A549 (cell line): ENCODE measurements at regions not wholly inside any gene's neighbourhood (a gene's known extent, or its start where the extent isn't known, plus 50 kb on each side); places are given as distances from the start of the nearest gene placed in this dataset.

Experiments used
- ATAC-seq, 2 experiments: fragments of 200-7000 bp in 1 of 2; fragments of >200 bp in 1 of 2; cut with Nextera tagmentation in 1 of 2; cut with Tn5 transposase in 1 of 2; 3 replicates each; pipeline versions ENCODE4 v1.8.0 to v1.9.1; 2018 to 2020; ENCODE audit warnings: mild to moderate bottlenecking in 1 of 2, moderate library complexity in 1 of 2
- CTCF ChIA-PET: fragments of 300-600 bp; sonication (Branson Sonifier 250); formaldehyde crosslinking; extraction: SDS; loops from one replicate; lab custom pipeline; 2021; ENCODE audit warnings: antibody characterized with exemption, inconsistent platforms; lab: Yijun Ruan, JAX
- POLR2A ChIA-PET: fragments of 350-600 bp; formaldehyde crosslinking; extraction: SDS; loops from one replicate; lab custom pipeline; 2021; ENCODE audit warnings: antibody characterized with exemption, inconsistent platforms; lab: Yijun Ruan, JAX
- DNase-seq, 2 experiments: peaks; one replicate each; pipeline versions ENCODE4 v3.0.0 to v3.0.0-alpha.2; 2011 to 2016; ENCODE audit warnings: low read depth in 1 of 2, low spot score in 1 of 2
- FAIRE-seq: peaks from 2 replicates; lab custom pipeline; 2011; peaks lifted over from hg19 to GRCh38; lab: Jason Lieb, UNC
- H3K27ac ChIP-seq, 2 experiments: fragments of >200 bp; sonication (Bioruptor Twin); formaldehyde crosslinking; 3 replicates each; pipeline ENCODE4 v1.5.1; 2016 to 2017
- H3K4me1 ChIP-seq: fragments of >200 bp; sonication (Bioruptor Twin); formaldehyde crosslinking; 3 replicates; pipeline ENCODE4 v1.6.1; 2016
- H3K4me2 ChIP-seq: fragments of >200 bp; sonication (Bioruptor Twin); formaldehyde crosslinking; 3 replicates; pipeline ENCODE4 v1.6.1; 2016
- H3K4me3 ChIP-seq: fragments of >200 bp; sonication (Bioruptor Twin); formaldehyde crosslinking; 3 replicates; pipeline ENCODE4 v1.5.1; 2016
- H3K9me3 ChIP-seq: fragments of >200 bp; sonication (Bioruptor Twin); formaldehyde crosslinking; 3 replicates; pipeline ENCODE4 v1.6.1; 2016
- ATOH8 ChIP-seq: fragments of 250-450 bp; sonication (Bioruptor Pico); IDR thresholded peaks from 2 replicates; pipeline ENCODE4 v1.5.0; 2020; ENCODE audit warnings: low read depth, mild to moderate bottlenecking, moderate library complexity
- CBX2 ChIP-seq: fragments of 200-600 bp; sonication (generic); IDR thresholded peaks from 2 replicates; pipeline ENCODE4 v1.6.1; 2016; ENCODE audit warnings: low read depth, mild to moderate bottlenecking, borderline replicate concordance
- CBX8 ChIP-seq: fragments of 200-600 bp; sonication (generic); IDR thresholded peaks from 2 replicates; pipeline ENCODE4 v1.6.1; 2016
- CEBPB ChIP-seq, 2 experiments: fragments of >200 bp in 1 of 2; sonication (Bioruptor Twin) in 1 of 2; formaldehyde crosslinking in 1 of 2; IDR thresholded peaks; 2 replicates each; pipeline ENCODE4 v1.6.1; 2012 to 2016
- CTCF ChIP-seq: fragments of >200 bp; sonication (Bioruptor Twin); formaldehyde crosslinking; IDR thresholded peaks from 3 replicates; pipeline ENCODE4 v1.5.1; 2016
- EHF ChIP-seq: fragments of 250-450 bp; sonication (Bioruptor Pico); IDR thresholded peaks from 2 replicates; pipeline ENCODE4 v1.5.0; 2020; ENCODE audit warnings: mild to moderate bottlenecking
- EP300 ChIP-seq, 2 experiments: fragments of >200 bp; sonication (Bioruptor Twin); formaldehyde crosslinking; IDR thresholded peaks; 2 replicates in 1 of 2; 3 replicates in 1 of 2; pipeline ENCODE4 v1.6.1; 2016 to 2017
- FOSL2 ChIP-seq, 2 experiments: fragments of 450-650 bp in 1 of 2; fragments of >200 bp in 1 of 2; sonication (Bioruptor Twin) in 1 of 2; formaldehyde crosslinking; IDR thresholded peaks; 2 replicates each; pipeline versions ENCODE4 v1.5.0 to v1.6.1; 2016 to 2020; ENCODE audit warnings: mild to moderate bottlenecking in 1 of 2, moderate library complexity in 1 of 2
- FOXS1 ChIP-seq: fragments of 250-450 bp; sonication (Bioruptor Pico); IDR thresholded peaks from 2 replicates; pipeline ENCODE4 v1.5.0; 2020; ENCODE audit warnings: mild to moderate bottlenecking, moderate library complexity
- HDAC2 ChIP-seq: fragments of 200-600 bp; sonication (generic); IDR thresholded peaks from 2 replicates; pipeline ENCODE4 v1.6.1; 2016
- HEYL ChIP-seq: fragments of 250-450 bp; sonication (Bioruptor Pico); IDR thresholded peaks from 2 replicates; pipeline ENCODE4 v1.8.0; 2021; ENCODE audit warnings: mild to moderate bottlenecking, moderate library complexity
- HMGXB4 ChIP-seq: fragments of 250-450 bp; sonication (Bioruptor Pico); IDR thresholded peaks from 2 replicates; pipeline ENCODE4 v1.5.0; 2021; ENCODE audit warnings: mild to moderate bottlenecking, moderate library complexity, borderline replicate concordance
- HOXB13 ChIP-seq: fragments of 250-450 bp; sonication (Bioruptor Pico); IDR thresholded peaks from 2 replicates; pipeline ENCODE4 v1.5.0; 2020; ENCODE audit warnings: low read depth, mild to moderate bottlenecking, moderate library complexity
- JUN ChIP-seq, 2 experiments: fragments of >200 bp; sonication (Bioruptor Twin); formaldehyde crosslinking; IDR thresholded peaks; 2 replicates in 1 of 2; 3 replicates in 1 of 2; pipeline ENCODE4 v1.6.1; 2016 to 2017
- JUNB ChIP-seq: fragments of >200 bp; sonication (Bioruptor Twin); formaldehyde crosslinking; IDR thresholded peaks from 2 replicates; pipeline ENCODE4 v1.6.1; 2016
- MAFK ChIP-seq: fragments of 450-650 bp; IDR thresholded peaks from 2 replicates; pipeline ENCODE4 v1.6.1; 2014; ENCODE audit not compliant: partially characterized antibody
- MAZ ChIP-seq: fragments of 150-350 bp; IDR thresholded peaks from 2 replicates; pipeline ENCODE4 v1.6.1; 2014; ENCODE audit warnings: antibody characterized with exemption, low read depth, low read length, borderline replicate concordance
- NFE2L2 ChIP-seq: fragments of 150-350 bp; conservative IDR thresholded peaks from 2 replicates; pipeline ENCODE4 v1.6.1; 2014; ENCODE audit warnings: low read length
- PHF8 ChIP-seq: fragments of 200-600 bp; sonication (generic); IDR thresholded peaks from 2 replicates; pipeline ENCODE4 v1.6.1; 2016; ENCODE audit warnings: low read depth, mild to moderate bottlenecking, antibody characterized with exemption, moderate library complexity, borderline replicate concordance
- RAD21 ChIP-seq, 2 experiments: fragments of >200 bp in 1 of 2; sonication (Bioruptor Twin) in 1 of 2; formaldehyde crosslinking in 1 of 2; IDR thresholded peaks in 1 of 2; conservative IDR thresholded peaks in 1 of 2; 2 replicates in 1 of 2; 3 replicates in 1 of 2; pipeline ENCODE4 v1.6.1; 2012 to 2018; ENCODE audit warnings: inconsistent platforms in 1 of 2
- RCOR1 ChIP-seq: fragments of 150-350 bp; IDR thresholded peaks from 2 replicates; pipeline ENCODE4 v1.6.1; 2014; ENCODE audit warnings: antibody characterized with exemption, low read length, low read depth
- REST ChIP-seq: fragments of 200-600 bp; sonication (generic); IDR thresholded peaks from 2 replicates; pipeline ENCODE4 v1.6.1; 2016; ENCODE audit warnings: antibody characterized with exemption, mild to moderate bottlenecking, moderate library complexity
- SREBF2 ChIP-seq: fragments of 450-650 bp; IDR thresholded peaks from 2 replicates; pipeline ENCODE4 v1.6.1; 2014; ENCODE audit warnings: mild to moderate bottlenecking, moderate library complexity
- TFCP2L1 ChIP-seq: fragments of 250-450 bp; sonication (Bioruptor Pico); IDR thresholded peaks from 2 replicates; pipeline ENCODE4 v1.5.0; 2021; ENCODE audit warnings: mild to moderate bottlenecking
- USF2 ChIP-seq: fragments of 450-650 bp; IDR thresholded peaks from 2 replicates; pipeline ENCODE4 v1.6.1; 2014; ENCODE audit warnings: antibody characterized with exemption
- WGBS: methylation state at CpG from one replicate; pipeline ENCODE4 v1.1.6; 2017; ENCODE audit errors: missing lambda C conversion rate; 5-methylcytosine and 5-hydroxymethylcytosine counted together

- H3K4me2 ChIP-seq, result no peak overlapping the region
- TF ChIP-seq SREBF2 (no peak), MAZ (no peak), RCOR1 (no peak), NFE2L2 (no peak), HOXB13 (CRISPR knock-in tag) (no peak), CBX2 (no peak), HDAC2 (no peak), CEBPB (IDR thresholded peaks at IDR 0.05) (no peak), ATOH8 (no peak), REST (no peak), EHF (CRISPR knock-in tag) (no peak), MAFK (no peak)
- FAIRE-seq (no peak), ATAC-seq (no peak), DNase-seq (no peak)
- no peaks in the 10 kb centered on the region for H3K9me3 ChIP-seq
- no peaks in the 10 kb centered on the region for H3K4me1 ChIP-seq
- ChIA-PET POLR2A (no interaction called here), CTCF (interaction anchor here (0.6 kb wide), 1 partner anchor 1599 kb away, joined by 3 read pairs; no protein-coding TSS in a partner anchor)
- H3K4me3 ChIP-seq, result no peak overlapping the region
- 60% methylated on average over 7 of the region's 7 CpGs for WGBS
- no peak overlapping the region for H3K27ac ChIP-seq
These were observed 468.3 kb upstream of the AUTS2 start for GRCh38 chr7:69129951-69130350.

GRCh38 chr7:69130396-69130795, 467.9 kb upstream of the AUTS2 start:
- TF ChIP-seq PHF8, result no peak
- Histone ChIP-seq H3K4me2 (no peak overlapping the region), H3K4me1 (no peaks in the 10 kb centered on the region), H3K9me3 (no peaks in the 10 kb centered on the region), H3K27ac (no peak overlapping the region), H3K4me3 (no peak overlapping the region)
- DNase-seq (no peak), ATAC-seq (no peak), FAIRE-seq (no peak)
- WGBS, result 35% methylated on average over 2 of the region's 2 CpGs
- ChIA-PET CTCF (no interaction called here), POLR2A (no interaction called here)

GRCh38 chr7:69134316-69134715, 464.0 kb upstream of the AUTS2 start:
- Histone ChIP-seq H3K27ac (peak overlapping the region; percentile 9 to 42; a peak in 2 of 6 replicates), H3K4me3 (peak overlapping the region; percentile 35), H3K9me3 (peaks cover 28% of the 10 kb centered on the region), H3K4me2 (peak overlapping the region; percentile 78), H3K4me1 (no peaks in the 10 kb centered on the region)
- no peak for ATAC-seq
- ChIA-PET CTCF (no interaction called here), POLR2A (no interaction called here)
- FAIRE-seq, result no peak
- 4% methylated on average over 2 of the region's 2 CpGs for WGBS
- no peak for DNase-seq
- no peak for TF ChIP-seq CTCF
- TF ChIP-seq HMGXB4, result no peak
- TF ChIP-seq HEYL (CRISPR knock-in tag), result no peak
- TF ChIP-seq JUNB, result no peak
- no peak for TF ChIP-seq RAD21 (conservative IDR thresholded peaks at IDR 0.05 in 1 of 2, IDR thresholded peaks at IDR 0.05 in 1 of 2)
- no peak for TF ChIP-seq PHF8
- no peak for TF ChIP-seq USF2
- no peak for TF ChIP-seq FOXS1 (CRISPR knock-in tag)
- no peak for TF ChIP-seq CEBPB (IDR thresholded peaks at IDR 0.05)
- TF ChIP-seq EP300 (IDR thresholded peaks at IDR 0.05), result no peak
- no peak for TF ChIP-seq TFCP2L1 (CRISPR knock-in tag)
- no peak for TF ChIP-seq CBX8
- TF ChIP-seq FOSL2 (IDR thresholded peaks at IDR 0.05), result no peak
- no peak for TF ChIP-seq FOSL2 (CRISPR knock-in tag; IDR thresholded peaks at IDR 0.05)
- TF ChIP-seq HOXB13 (CRISPR knock-in tag), result no peak
- no peak for TF ChIP-seq JUN (IDR thresholded peaks at IDR 0.05)
